Hypothalamus (tissue), 51 donors: ENCODE measurements at regions not wholly inside any gene's neighbourhood (a gene's known extent, or its start where the extent isn't known, plus 50 kb on each side); places are given as distances from the start of the nearest gene placed in this dataset.
"Not testable (repeated sequence)": the region's sequence is repeated elsewhere in the genome, so short reads cannot be mapped to it uniquely, and the experiment has no call there.

ENCODE experiments used
- DNase-seq, 51 donors: peaks; one replicate each; lab custom pipeline; 2025; lab: John Stamatoyannopoulos, UW

DNA sequence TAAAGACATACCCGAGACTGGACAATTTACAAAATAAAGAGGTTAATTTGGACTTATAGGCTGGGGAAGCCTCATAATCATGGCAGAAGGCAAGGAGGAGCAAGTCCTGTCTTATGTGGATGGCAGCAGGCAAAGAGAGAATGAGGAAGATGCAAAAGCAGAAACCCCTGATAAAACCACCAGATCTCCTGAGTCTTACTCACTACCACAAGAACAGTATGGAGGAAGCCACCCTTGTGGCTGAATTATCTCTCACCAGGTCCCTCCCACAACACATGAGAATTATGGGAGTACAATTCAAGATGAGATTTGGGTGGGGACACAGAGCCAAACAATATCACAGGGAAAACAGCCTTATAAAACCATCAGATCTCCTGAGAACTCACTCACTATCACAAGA lies 61.6 kb upstream of the DCLK2 start:
- DNase-seq: not testable (repeated sequence)

DNA sequence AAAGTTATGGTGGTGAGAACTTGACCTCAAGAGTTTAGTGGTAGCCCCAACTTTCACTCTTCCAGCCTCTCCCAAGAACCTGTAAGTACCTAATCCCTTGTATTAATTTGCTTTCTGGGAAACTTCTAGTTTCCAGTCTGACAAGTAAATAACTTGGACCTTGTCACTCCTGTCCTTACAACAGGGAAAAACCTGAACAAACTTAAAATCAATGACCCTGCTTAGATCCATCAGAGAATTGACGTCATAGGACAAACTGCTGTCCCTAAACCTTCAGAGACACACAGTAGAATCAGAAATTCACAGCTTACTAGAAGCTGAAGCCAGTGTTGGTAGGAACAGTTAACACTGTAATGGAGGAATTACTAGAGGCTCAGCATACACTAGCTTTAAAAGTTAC lies 60.0 kb upstream of the DCLK2 start:
- DNase-seq: no peak

DNA sequence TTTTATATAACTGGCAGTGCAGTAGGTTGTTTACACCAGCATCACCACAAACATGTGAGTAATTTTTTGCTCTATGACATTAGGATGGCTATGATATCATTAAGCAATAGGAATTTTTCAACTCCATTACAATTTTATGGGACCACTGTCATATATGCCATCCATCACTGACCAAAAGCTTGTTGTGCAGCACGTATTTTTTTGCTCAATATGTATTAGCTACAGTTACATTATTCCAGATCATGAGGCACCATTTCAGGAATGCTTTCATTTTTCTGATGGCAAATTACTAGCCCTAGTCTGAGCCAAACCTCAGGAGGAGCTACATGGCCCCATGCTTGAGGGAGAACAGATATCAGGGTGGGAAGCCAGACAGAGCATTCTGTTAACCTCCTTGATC lies 56.8 kb upstream of the DCLK2 start:
- no peak for DNase-seq

DNA sequence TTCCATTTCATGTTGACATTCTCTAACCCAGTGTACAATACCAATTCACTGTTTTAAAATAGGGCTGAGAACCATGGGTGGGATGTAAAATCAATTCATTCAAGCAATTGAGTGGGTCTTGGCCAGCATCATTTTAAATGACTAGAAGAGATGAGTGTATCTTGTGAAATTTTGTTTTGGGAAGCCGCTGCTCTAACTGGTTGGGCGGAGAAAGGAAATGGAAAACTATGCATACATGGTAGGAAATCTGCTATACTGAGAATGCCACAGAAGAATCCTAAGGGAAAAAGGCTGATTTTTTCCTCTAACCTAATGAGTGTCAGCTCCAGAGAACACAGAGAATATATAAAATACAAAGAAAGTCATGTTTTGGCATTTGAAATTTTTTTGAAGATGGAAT lies 54.8 kb upstream of the DCLK2 start:
- DNase-seq: no peak

DNA sequence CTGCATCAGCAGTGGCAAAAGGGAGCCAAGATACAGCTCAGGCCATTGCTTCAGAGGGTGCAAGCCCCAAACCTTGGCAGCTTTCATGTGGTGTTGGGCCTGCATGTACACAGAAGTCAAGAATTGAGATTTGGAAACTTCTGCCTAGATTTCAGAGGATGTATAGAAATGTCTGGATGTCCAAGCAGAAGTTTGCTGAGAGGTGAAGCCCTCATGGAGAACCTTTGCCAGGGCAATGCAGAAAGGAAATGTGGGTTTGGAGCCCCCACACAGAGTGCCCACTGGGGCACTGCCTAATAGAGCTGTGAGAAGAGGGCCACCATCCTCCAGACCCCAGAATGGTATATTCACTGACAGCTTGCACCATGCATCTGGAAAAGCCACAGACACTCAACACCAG lies 51.3 kb upstream of the DCLK2 start:
- DNase-seq: not testable (repeated sequence)
